GM21390 (cell line): ENCODE measurements at regions not wholly inside any gene's neighbourhood (a gene's known extent, or its start where the extent isn't known, plus 50 kb on each side); places are given as distances from the start of the nearest gene placed in this dataset.

Experiments used
- ATAC-seq: cut with Tn5 transposase; IDR thresholded peaks from one replicate; pipeline ENCODE4 v1.9.1; 2021; ENCODE audit not compliant: unreplicated experiment

DNA sequence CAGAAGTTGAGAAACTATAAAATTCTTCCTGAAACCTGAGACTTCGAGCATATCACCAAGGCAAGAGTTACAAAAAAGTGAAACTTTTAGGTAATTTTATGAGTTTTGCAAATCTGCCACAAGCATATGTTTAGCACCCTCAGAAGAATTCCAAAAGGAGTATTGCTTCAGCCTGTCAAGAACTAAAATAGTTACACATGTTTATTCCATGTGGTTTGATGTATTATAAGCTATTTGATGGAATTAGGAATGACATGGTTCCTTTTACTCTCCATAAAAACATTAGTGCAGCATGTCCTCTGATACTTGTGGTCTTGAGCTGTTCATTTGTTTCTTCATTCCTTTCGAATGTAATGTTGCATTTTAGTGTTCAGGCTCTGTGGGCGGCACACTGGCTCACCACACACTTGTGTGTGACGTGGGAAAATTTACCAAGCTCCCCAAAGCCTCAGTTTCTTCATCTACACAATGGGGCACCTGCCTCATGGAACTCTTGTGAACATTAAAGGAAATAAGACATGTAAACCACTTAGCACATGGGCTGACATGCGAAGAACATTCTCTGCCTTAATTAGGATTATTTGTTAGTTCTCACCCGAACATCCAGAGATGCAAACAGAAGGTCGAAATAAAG is 204.2 kb upstream of the FOXF1 start:
- no peak for ATAC-seq

DNA sequence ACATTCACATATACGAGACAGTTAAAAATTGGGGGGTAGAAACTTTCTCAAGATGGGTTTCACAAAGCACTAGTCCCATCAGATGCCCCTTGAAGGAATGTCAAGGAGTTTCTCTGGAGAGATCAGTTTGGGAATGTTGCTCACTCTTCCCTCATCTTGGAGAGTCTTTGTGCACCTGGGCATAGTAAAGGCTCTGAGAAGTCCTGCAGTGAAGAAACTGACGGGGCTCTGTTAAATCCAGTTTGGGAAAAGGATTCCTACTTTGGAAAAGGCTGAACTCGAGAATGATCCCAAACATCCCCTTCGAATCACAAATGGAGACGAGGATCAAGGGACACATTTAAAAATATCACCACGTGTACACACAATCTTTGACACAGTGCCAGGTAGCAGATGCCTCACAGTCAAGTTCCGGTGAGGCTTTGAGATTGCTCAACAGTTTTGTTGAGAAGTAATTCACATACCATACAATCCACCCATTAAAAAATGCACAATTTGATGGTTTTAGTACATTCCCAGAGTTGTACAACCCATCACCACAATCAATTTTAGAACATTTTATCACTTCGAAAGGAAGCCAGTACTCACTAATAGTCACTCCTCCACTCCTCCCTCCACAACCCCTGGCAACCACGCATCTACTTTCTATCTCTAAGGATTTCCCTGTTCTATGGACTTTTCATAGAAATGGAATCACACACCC is 203.4 kb upstream of the FOXF1 start:
- no peak for ATAC-seq

DNA sequence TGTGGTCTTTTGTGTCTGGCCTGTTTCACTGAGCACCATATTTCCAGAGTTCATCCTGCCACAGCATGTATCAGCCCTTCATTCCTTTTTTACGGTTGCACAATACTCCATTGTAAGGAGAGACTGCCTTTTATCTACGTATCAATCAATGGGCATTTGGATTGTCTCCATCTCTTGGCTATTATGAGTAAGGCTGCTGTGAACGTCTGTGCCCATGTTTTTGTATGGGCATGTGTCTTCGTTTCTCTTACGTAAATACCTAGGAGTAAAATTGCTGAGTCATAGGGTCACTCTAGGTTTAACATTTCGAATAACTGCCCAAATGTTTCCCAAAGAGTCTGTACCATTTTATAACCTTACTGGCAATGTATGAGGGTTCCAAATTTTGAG is 202.8 kb upstream of the FOXF1 start:
- ATAC-seq, result no peak

DNA sequence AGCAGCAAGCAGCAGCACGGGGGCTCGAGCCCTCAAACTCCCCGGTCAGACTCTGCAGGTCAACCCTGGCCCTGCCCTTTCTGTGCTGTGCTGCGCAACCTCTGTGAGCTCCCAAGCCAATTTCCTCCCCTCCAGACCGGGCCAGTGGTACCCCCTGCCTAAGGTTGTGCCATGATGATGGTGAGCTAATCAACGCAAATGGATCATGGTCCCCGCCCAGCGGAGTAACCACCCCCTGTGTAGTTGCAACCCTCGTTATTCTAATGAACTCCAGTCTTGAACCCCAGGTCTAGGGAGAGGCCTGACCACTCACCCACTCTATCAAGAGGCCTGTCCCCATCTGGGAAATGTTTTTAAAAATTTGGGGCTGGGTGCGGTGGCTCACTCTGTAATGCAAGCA is 201.8 kb upstream of the FOXF1 start:
- ATAC-seq, result no peak

DNA sequence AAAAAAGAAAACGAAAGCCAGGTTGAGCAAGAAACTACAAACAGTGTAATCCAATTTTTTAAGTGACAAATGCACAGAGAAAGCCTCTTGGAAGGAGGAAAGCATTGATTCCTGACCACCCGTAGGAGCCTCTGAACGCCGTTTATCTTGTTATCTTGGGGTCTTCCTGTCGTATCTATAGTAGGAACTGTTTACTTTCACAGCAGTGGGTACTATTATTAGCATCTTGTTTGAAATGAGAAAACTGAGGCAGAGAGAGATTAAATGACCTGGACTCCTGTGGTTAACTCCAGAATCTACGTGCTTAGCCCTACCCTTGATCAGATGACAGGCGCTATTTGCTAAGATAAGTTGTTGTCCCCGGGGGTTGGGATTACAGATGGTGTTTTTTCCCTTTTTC is 196.7 kb upstream of the FOXF1 start:
- ATAC-seq, result no peak

DNA sequence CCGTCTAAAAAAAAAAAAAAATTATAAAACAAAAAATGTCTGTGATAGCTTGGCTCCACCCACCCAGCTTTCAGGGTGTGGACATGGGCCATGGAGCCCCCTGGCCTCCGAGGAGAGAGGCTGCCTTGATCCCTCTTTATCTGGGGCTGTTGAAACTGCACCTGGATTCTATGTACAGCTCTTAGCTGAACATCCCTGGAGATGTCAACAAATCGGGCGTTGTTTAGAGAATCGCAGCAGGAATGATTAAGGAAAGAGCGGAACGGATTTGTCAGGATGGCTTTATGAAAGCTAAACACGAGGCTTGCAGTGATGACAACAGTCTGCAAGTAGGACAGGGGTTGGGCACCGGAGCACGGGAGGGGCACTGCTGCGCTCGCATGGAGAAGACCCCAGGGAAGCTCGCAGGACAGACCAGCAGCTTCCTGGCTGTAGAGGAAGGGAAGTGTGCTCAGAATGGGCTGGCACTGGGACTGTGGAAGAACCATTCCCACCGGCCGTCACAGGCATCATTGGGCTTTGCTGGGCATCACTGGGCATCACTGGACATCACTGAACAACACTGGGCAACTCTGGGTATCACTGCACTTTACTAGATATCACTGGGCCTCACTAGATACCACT is 195.8 kb upstream of the FOXF1 start:
- no peak for ATAC-seq

DNA sequence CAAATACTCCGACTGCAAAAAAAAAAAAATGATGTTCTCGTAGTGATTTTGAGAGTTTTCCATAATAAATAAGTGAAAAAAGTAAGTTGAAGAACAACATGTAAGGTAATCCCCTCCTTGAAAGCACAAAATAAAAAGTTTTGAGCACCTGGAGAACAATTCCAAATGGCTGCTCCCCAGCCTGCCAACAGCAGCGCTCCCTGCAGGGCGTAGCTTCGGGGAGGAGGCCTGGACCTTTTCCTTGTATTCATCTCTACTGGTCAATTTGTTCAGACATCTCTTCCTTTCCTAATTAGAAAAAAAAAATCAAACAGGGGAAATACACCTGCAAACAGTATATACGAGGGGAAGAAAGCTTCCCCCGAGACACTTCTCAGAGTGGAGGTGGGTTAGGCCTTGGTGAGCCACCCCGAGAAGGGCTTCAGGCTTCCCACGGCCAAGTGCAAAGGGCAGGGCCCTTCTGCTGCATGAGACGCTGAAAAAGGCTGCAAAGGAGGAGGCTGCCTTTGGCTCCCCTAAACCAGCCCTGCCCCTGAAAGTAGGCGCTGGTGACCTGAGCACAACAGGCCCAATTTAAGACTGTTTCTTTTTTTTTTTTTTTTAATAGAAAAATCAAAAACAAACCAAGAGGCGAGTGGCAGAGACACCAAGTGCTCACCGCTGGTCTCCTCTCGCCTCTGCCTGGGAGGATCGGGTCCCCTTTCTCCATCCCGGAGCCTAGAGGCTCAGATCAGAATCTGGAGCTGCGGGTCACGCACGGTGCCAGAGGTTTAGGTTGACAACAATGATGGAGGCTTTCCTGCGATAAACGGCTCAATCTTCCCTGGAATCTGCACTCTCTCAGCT is 193.1 kb upstream of the FOXF1 start:
- no peak for ATAC-seq

DNA sequence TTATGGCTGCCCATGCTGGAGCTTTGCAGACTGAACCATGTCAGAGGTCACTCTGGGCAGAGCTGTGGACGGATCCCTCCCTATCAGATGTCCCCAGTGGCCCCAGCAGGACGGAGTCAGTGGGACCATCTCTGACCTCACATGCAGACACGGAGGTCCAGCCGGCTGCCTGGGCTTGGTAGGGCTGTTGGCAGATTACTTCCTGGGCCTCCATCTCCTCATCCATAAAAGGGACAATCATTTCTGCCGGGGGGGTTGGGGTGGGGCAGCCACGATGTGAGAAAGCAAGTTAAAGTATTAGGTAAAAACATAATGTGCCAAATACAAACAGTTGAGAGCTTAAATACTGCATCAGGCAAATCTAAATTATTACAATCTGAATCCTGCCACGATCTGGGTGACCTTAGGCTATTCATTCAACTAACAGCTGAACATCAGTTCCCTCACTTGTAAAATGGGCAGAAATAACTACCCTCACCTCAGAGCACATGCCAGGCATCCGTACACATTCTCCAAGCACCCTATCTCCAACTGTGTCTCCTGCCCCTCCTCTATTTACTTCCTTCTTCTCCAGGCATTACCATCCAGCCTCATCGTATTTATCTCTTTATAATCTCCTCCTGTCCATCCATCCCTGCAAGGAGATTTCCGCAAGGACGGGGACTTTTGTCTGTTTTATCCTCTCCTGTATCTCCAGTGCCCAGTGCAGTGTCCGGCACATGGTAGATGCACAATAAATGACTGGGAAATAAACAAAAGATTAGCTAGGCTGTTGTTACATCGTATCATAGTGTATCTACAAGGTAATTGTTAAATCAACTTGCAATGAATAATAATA is 192.3 kb upstream of the FOXF1 start:
- ATAC-seq, result no peak

DNA sequence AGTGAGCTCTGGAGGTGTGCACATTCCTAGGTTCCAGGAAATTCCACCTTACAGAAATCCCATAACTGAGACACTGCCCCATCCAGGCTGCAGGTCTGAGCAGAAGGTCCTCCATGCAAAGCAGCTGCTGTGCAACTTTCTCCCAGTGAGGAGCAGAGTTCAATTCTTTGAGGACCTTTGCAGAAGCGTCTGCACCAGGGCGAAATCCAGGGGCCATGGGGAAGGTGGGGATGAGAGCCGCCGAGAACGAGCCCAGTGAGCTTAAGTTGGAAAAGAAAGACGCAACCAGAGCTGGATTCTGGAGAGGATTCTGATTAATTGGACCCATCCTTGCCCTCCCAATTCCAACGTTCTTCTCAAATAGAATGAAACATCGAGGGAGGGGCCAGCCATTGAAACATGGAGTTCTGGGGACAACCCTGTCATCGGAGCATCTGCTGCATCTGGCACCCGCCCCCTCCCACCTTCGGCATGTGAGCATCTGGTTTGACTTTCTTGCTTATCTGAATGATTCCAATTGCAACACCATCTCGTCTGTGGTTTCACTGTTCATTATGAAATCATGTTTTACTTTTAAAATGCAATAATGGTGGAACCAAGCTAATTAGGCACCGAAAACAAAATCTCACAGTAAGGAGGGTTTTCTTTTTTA is 190.6 kb upstream of the FOXF1 start:
- no peak for ATAC-seq

DNA sequence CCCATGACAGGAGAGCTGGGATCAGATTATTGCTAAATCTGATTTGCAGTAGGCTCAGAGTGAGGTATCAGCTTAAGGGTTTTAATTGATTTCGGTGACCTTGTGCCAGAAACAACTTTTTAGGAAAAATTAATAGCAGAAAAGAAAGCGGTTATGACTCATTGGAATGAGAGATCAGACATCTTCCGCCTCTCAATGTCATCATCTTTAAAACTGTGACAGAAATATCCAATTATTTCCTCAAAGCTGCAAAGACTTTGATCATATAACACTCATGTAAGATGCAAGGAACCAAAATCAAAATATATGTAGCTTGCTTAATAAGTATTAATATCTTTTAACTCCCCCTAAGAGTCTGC is 190.1 kb upstream of the FOXF1 start:
- no peak for ATAC-seq

DNA sequence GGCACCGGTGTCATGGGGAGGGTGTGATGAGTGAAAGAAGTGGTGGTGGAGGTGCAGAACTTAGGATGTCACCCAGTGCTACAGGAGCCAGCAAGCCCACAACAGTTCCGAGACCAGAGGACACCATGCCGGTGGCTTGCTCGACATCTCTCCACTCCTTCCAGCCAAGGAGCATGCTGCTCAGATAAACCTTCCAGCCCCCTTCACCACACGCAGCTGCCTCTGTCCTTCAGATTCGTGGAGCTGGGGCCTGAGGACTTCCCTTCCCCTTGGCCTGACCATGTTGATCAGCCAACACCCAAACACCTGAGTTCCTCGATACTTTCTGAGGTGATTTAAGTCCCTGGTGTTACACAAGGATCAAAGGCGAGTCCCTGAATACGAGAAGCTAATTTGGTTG is 188.8 kb upstream of the FOXF1 start:
- no peak for ATAC-seq

DNA sequence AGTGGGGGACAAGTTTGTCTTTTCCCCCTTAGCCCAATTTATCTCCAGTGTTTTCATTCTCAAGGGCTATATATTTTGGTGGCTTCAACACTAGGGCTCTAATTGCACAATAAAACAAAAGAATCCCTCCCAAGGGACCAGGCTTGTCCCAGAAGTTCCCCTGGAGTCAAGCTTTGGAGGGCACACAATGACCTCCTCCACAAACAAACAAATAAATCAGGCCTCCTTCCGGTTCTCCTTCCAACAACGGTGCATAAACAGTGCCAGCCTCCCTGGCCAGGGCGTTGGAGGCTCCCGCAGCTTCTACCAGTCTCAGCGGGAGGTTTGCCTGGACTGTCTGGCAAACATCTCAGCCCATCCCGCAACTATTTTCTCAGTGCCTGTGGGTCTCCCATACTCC is 188.0 kb upstream of the FOXF1 start:
- no peak for ATAC-seq

DNA sequence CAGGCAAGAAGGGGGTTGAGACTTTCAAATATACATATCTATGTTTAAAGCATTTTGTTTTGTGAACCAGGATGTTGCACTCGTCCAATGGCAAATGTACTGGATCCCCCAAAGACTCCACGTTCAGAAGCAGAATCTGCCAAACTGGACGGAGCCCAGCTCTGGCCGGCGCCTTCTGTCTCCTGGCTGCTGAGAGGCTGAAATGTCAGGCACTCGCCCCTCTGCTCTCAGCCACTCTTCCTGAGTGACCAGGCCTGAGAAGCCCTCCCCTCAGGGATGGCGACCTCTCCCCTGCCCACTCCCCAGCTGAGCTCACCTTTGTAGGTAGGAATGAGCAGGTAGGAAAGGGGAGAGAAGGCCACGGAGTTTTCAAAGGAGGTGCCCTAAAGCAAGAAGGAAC is 187.5 kb upstream of the FOXF1 start:
- ATAC-seq, result no peak

DNA sequence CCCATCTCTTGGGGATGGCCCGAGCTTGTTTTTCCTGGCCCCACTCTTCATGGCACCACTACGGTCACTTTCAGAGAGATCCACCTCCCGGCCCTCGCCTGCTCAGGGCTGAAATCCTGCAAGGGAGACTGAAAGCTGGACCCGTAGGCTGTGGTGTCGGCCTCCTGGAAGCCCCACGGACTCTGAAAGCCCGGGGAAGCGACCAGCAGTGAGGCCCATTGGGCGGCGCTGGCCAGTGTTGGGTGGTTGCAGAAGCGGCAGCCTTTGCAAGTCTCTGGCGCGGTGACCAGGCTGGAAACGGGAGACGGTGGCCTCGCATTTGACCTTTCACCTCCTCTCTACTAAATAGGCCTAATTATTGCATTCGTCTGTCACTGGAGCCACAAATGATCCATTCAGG is 186.0 kb upstream of the FOXF1 start:
- ATAC-seq, result no peak

DNA sequence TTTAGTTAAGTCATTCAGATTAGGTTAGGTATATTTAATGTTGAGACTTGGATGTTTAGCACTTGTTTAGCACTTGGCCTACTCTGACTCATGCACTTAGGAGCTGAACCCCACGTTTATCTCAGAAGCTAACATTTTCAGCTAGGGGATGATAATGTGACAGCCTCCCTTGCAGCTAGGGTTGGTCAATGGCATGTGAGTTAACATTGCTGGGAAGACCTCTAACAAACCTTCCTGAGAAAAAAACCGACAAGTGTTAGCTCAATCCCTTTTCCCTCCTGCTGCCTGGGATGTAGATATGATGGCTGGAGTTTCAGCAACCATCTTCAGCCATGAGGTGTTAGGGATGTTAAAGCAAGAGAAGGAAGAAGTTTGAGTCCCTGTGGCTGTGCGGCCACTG is 185.0 kb upstream of the FOXF1 start:
- ATAC-seq, result no peak

DNA sequence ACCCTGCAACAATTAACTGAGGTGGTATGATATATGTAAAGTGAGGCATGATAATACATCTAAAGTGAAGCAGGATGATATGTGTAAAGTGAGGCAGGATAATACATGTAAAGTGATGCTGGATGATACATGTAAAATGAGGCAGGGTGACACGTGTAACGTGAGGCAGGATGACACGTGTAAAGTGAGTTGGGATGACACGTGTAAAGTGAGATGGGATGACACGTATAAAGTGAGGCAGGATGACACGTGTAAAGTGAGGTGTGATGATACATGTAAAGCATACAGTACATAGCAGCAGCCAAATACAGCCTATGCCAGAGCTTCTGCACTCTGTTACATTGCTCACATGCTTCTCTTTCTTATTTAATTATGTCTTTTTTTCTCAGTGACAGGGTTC is 184.4 kb upstream of the FOXF1 start:
- ATAC-seq, result no peak

DNA sequence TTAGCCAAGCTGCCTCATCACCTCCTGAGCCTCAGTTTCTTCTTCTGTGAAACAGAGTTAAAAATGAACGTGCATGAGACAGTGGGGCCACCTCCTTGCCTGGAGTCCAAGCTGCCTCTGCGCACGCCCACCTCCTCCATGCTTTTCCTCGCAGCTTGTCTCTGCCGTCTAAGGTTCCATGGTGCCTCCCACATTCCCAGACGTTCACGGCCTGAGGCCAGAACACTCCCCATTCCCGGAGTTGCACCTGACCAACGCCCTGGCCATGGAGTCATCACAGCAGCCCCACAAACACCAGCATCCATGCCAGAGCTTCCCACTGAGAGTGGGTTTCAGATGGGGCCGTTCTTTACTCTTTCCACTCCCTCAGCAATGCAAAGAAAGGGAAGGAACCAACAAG is 183.0 kb upstream of the FOXF1 start:
- no peak for ATAC-seq

DNA sequence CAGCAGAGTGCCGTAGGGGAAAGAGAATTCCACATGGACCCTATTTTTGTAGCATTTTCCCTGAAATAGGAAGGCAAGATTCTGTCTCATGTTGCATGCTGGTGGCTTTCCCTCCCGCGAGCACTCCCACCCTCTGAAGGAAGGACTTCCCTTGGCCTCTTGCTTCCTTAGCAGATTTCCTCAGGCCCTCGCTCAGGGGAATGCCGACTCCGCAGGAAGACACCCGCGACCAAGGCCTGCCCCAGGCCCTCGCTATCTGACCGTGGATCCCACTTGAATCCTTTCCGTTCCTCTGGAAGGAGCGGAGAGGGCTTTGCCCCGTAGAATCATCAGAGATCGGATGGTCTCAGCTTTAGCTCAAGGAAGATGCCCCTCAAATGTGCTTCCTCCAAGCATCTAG is 179.4 kb upstream of the FOXF1 start:
- no peak for ATAC-seq

DNA sequence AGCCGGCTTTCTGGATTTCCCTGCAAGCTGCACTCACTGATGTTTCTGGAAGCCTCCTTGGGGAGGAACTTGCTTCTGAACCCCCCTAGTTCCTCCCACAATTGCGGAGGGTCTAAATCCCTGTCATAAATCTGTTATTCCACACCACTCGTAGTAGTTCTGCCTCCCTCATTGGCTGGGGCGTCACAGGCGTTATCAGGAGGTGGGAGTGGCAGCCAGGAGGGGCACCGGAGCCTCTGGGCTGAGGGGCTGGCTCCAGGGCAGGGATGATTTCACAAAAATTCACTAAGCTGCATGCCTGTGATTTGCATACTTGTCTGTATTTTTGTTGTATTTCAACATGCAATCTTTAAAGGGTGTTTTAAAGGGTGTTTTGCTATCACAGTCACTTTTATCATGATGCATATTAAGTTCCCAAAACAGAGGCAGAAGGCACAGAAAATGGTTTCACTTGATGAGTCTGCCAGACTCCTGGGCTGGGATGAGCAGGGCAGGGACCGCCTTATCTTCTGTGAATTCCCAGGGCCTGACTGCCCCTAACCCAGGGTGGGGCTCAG is 176.2 kb upstream of the FOXF1 start:
- no peak for ATAC-seq
